B cell (primary cell): ENCODE measurements at regions not wholly inside any gene's neighbourhood (a gene's known extent, or its start where the extent isn't known, plus 50 kb on each side); places are given as distances from the start of the nearest gene placed in this dataset.

Experiments used
- CTCF ChIP-seq: fragments of 200-600 bp; IDR thresholded peaks from one replicate; pipeline ENCODE4 v1.8.0; 2022; ENCODE audit warnings: antibody characterized with exemption, mild to moderate bottlenecking
- EZH2 ChIP-seq: IDR thresholded peaks from 2 replicates; pipeline ENCODE4 v1.6.1; 2012; ENCODE audit warnings: borderline replicate concordance, low read depth, mild to moderate bottlenecking, moderate library complexity, low read length; ENCODE audit not compliant: insufficient read depth, poor library complexity, severe bottlenecking

GRCh38 chr13:74966275-74966674 is 515.7 kb downstream of the TBC1D4 start:
- TF ChIP-seq CTCF (no peak), EZH2 (no peak)
